ENCODE measurements at regions not wholly inside any gene's neighbourhood (a gene's known extent, or its start where the extent isn't known, plus 50 kb on each side); places are given as distances from the start of the nearest gene placed in this dataset.
"Not testable (repeated sequence)": the region's sequence is repeated elsewhere in the genome, so short reads cannot be mapped to it uniquely, and the experiment has no call there.

GRCh38 chr11:44482338-44482737 is 83.1 kb upstream of the CD82 start:
- TF ChIP-seq CTCF (IDR thresholded peaks at IDR 0.05); EZH2 (IDR thresholded peaks at IDR 0.05; ENCODE audit: borderline replicate concordance, insufficient read depth, low read depth, low read length, poor library complexity, severe bottlenecking): not testable (repeated sequence)
